HG03432 (cell line): ENCODE measurements at regions not wholly inside any gene's neighbourhood (a gene's known extent, or its start where the extent isn't known, plus 50 kb on each side); places are given as distances from the start of the nearest gene placed in this dataset.

Experiments used
- ATAC-seq: cut with Tn5 transposase; IDR thresholded peaks from one replicate; pipeline ENCODE4 v1.9.1; 2021; ENCODE audit warnings: mild to moderate bottlenecking, moderate library complexity; ENCODE audit not compliant: unreplicated experiment

GRCh38 chr1:114342376-114342775, 168.6 kb downstream of the TRIM33 start:
- no peak for ATAC-seq

GRCh38 chr1:114341856-114342255, 169.1 kb downstream of the TRIM33 start:
- no peak for ATAC-seq

GRCh38 chr1:114341299-114341698, 169.7 kb downstream of the TRIM33 start:
- ATAC-seq, result no peak

- ATAC-seq, result no peak
These were observed 170.1 kb downstream of the TRIM33 start for GRCh38 chr1:114340892-114341291.

GRCh38 chr1:114339379-114339778, 171.6 kb downstream of the TRIM33 start:
- no peak for ATAC-seq

- ATAC-seq, result no peak
These were observed 172.7 kb downstream of the TRIM33 start for GRCh38 chr1:114338191-114338890.

GRCh38 chr1:114337417-114337816, 173.6 kb downstream of the TRIM33 start:
- ATAC-seq, result no peak

- ATAC-seq, result no peak
These were observed 174.6 kb downstream of the TRIM33 start for GRCh38 chr1:114336360-114336759.

GRCh38 chr1:114335273-114335672, 175.7 kb downstream of the TRIM33 start:
- no peak for ATAC-seq

GRCh38 chr1:114334297-114334696, 176.7 kb downstream of the TRIM33 start:
- ATAC-seq, result no peak

- ATAC-seq, result no peak
These were observed 177.3 kb downstream of the TRIM33 start for GRCh38 chr1:114333690-114334089.

GRCh38 chr1:114331936-114332335, 178.3 kb upstream of the SYT6 start:
- no peak for ATAC-seq

- ATAC-seq, result no peak
These were observed 176.8 kb upstream of the SYT6 start for GRCh38 chr1:114330451-114330983.

GRCh38 chr1:114328361-114328904, 174.8 kb upstream of the SYT6 start:
- ATAC-seq, result no peak

GRCh38 chr1:114324662-114324965, 170.9 kb upstream of the SYT6 start:
- no peak for ATAC-seq

- ATAC-seq, result no peak
These were observed 170.4 kb upstream of the SYT6 start for GRCh38 chr1:114323959-114324661.

- ATAC-seq, result no peak
These were observed 169.1 kb upstream of the SYT6 start for GRCh38 chr1:114322734-114323133.

- no peak for ATAC-seq
These were observed 168.5 kb upstream of the SYT6 start for GRCh38 chr1:114322207-114322606.

GRCh38 chr1:114320586-114320985, 166.9 kb upstream of the SYT6 start:
- no peak for ATAC-seq

GRCh38 chr1:114319418-114319817, 165.7 kb upstream of the SYT6 start:
- ATAC-seq, result no peak

GRCh38 chr1:114318961-114319360, 165.3 kb upstream of the SYT6 start:
- ATAC-seq, result no peak

- no peak for ATAC-seq
These were observed 162.5 kb upstream of the SYT6 start for GRCh38 chr1:114316204-114316603.
